A673 (cell line): ENCODE measurements at regions not wholly inside any gene's neighbourhood (a gene's known extent, or its start where the extent isn't known, plus 50 kb on each side); places are given as distances from the start of the nearest gene placed in this dataset.

Experiments
- BruUV-seq: library from RNA; stranded (reverse); fragments of 400-500 nt; replicated peaks from 2 replicates; lab custom pipeline; 2021; lab: Mats Ljungman, UMichigan
- CTCF ChIA-PET: fragments of 300-600 bp; sonication (Branson Sonifier 250); formaldehyde crosslinking; loops from one replicate; lab custom pipeline; 2022; ENCODE audit warnings: antibody characterized with exemption; lab: Charles Lee
- POLR2A ChIA-PET: fragments of 300-600 bp; sonication (Branson Sonifier 250); formaldehyde crosslinking; loops from one replicate; lab custom pipeline; 2022; ENCODE audit warnings: antibody characterized with exemption; ENCODE audit not compliant: low non-redundant PET; lab: Charles Lee
- DNase-seq: peaks from one replicate; pipeline ENCODE4 v3.0.0-alpha.2; 2015; ENCODE audit warnings: low spot score
- H3K27ac ChIP-seq: fragments of 200-600 bp; sonication (generic); 2 replicates; pipeline ENCODE4 v1.5.1; 2016; ENCODE audit warnings: mixed run types, low read depth, mild to moderate bottlenecking, mixed read lengths, antibody characterized with exemption, low read length; ENCODE audit not compliant: poor library complexity, severe bottlenecking
- H3K27me3 ChIP-seq: fragments of 200-600 bp; sonication (generic); replicated peaks from 2 replicates; pipeline ENCODE4 v1.6.1; 2017; ENCODE audit warnings: mixed run types, low read depth, mild to moderate bottlenecking, mixed read lengths, antibody characterized with exemption, low read length; ENCODE audit not compliant: insufficient read depth, poor library complexity
- H3K36me3 ChIP-seq: fragments of 200-600 bp; sonication (generic); 2 replicates; pipeline ENCODE4 v1.6.1; 2016; ENCODE audit warnings: mixed run types, mild to moderate bottlenecking, mixed read lengths, antibody characterized with exemption, low read length; ENCODE audit not compliant: insufficient read depth, poor library complexity, severe bottlenecking
- H3K4me1 ChIP-seq: fragments of 200-600 bp; sonication (generic); 2 replicates; pipeline ENCODE4 v1.6.1; 2017; ENCODE audit warnings: mixed run types, mild to moderate bottlenecking, mixed read lengths, antibody characterized with exemption, low read length; ENCODE audit not compliant: insufficient read depth, poor library complexity, severe bottlenecking
- H3K4me3 ChIP-seq: fragments of 200-600 bp; sonication (generic); 2 replicates; pipeline ENCODE4 v1.5.1; 2016; ENCODE audit warnings: low read depth, mixed run types, mild to moderate bottlenecking, mixed read lengths, low read length; ENCODE audit not compliant: poor library complexity, severe bottlenecking
- H3K9me3 ChIP-seq: fragments of 200-600 bp; sonication (generic); 2 replicates; pipeline ENCODE4 v1.6.1; 2016; ENCODE audit warnings: mixed run types, low read depth, mild to moderate bottlenecking, mixed read lengths, antibody characterized with exemption, low read length; ENCODE audit not compliant: poor library complexity, severe bottlenecking
- CTCF ChIP-seq: fragments of 300-800, 200-600 bp; sonication (generic); conservative IDR thresholded peaks from 2 replicates; pipeline ENCODE4 v1.5.1; 2017; ENCODE audit warnings: low read depth, mild to moderate bottlenecking, antibody characterized with exemption, low read length, moderate library complexity, mixed read lengths
- EZH2 ChIP-seq: fragments of 200-600 bp; sonication (generic); IDR thresholded peaks from 2 replicates; pipeline ENCODE4 v1.6.1; 2017; ENCODE audit warnings: borderline replicate concordance, low read depth, mild to moderate bottlenecking, mixed read lengths, antibody characterized with exemption, low read length; ENCODE audit not compliant: poor library complexity, severe bottlenecking
- intact Hi-C: fragments of 100-400 bp; cut with micrococcal nuclease; formaldehyde crosslinking; loops from one replicate; pipeline ENCODE4 v1.10.0; 2022; ENCODE audit not compliant: unreplicated experiment

GRCh38 chr22:46074771-46075551 lies 75.4 kb upstream of the PPARA start:
- DNase-seq: peak; percentile 50
- Histone ChIP-seq H3K4me1 (peaks cover 43% of the 10 kb centered on the region), H3K9me3 (no peaks in the 10 kb centered on the region), H3K27ac (peak overlapping the region; percentile 98), H3K36me3 (peaks cover 40% of the 10 kb centered on the region), H3K4me3 (peak overlapping the region; percentile 85), H3K27me3 (no peaks in the 10 kb centered on the region)
- intact Hi-C loops: loop anchor here (5.0 kb wide), 1 partner anchor 63 kb away; no protein-coding TSS in a partner anchor
- no TSS peak for BruUV-seq
- TF ChIP-seq CTCF (no peak), EZH2 (no peak)
- CTCF ChIA-PET: no interaction called here
- POLR2A ChIA-PET: no interaction called here

- BruUV-seq: no TSS peak
- ChIA-PET POLR2A (no interaction called here), CTCF (no interaction called here)
- Histone ChIP-seq H3K4me3 (peak overlapping the region; percentile 85), H3K9me3 (no peaks in the 10 kb centered on the region), H3K36me3 (peaks cover 40% of the 10 kb centered on the region), H3K27ac (peak overlapping the region; percentile 97), H3K27me3 (no peaks in the 10 kb centered on the region), H3K4me1 (peaks cover 44% of the 10 kb centered on the region)
- intact Hi-C loops: loop anchor here (5.0 kb wide), 1 partner anchor 64 kb away; no protein-coding TSS in a partner anchor
- peak; percentile 47 for DNase-seq
- no peak for TF ChIP-seq EZH2
These were observed 74.4 kb upstream of the PPARA start for GRCh38 chr22:46075764-46076531.

DNA sequence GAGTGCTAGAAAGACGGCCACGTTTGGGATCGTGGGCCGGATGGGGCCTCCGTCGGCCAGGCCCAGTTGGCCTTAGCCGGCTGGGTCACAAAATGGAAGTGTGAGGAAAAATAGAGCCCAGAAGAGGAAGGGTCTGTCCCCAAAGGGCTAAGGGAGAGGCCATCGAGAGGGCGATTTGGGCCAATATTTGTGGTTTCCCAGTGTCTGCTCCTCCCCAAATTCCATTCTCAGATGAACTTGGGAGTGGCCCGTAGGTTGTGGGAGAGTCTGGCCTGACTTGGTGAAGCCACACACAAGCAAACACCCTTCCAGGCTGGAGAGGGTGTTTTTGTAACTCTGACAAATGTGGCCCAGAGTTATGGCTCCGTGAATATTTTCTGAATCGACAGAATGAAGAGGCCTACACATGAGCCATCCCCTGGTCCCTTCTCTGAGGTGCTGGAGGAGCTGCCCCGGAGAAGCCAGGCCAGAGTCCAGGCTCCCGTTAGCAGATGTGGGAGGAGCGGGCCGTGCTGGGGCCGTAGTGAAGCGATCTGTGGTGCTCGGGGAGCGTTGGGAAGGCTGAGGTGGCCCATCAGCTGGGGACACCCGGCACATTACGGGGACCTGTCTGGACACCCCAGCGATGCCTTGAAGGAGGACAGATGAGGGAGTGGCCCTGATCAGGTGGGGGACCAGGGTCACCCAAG lies 73.5 kb upstream of the PPARA start:
- H3K36me3 ChIP-seq: peaks cover 47% of the 10 kb centered on the region
- peak; percentile 58 for DNase-seq
- CTCF ChIA-PET: interaction anchor here (0.7 kb wide), 1 partner anchor 71 kb away, joined by 3 read pairs; no protein-coding TSS in a partner anchor
- peaks cover 44% of the 10 kb centered on the region for H3K4me1 ChIP-seq
- no TSS peak for BruUV-seq
- H3K27ac ChIP-seq: peak overlapping the region; percentile 97
- POLR2A ChIA-PET: interaction anchor here (0.7 kb wide), 1 partner anchor 75 kb away, joined by 3 read pairs; no protein-coding TSS in a partner anchor
- no peak for TF ChIP-seq CTCF
- TF ChIP-seq EZH2: no peak
- H3K9me3 ChIP-seq: no peaks in the 10 kb centered on the region
- intact Hi-C loops: loop anchor here (5.0 kb wide), 1 partner anchor 64 kb away; no protein-coding TSS in a partner anchor
- peak overlapping the region; percentile 85 for H3K4me3 ChIP-seq
- H3K27me3 ChIP-seq: no peaks in the 10 kb centered on the region
